Activated naive CD8-positive, alpha-beta T cell treated with anti-CD3 and anti-CD28 coated beads, Interleukin-2, amount 10 ng/mL, durations not matched to agents 7 days and 5 days (primary cell): ENCODE measurements at regions not wholly inside any gene's neighbourhood (a gene's known extent, or its start where the extent isn't known, plus 50 kb on each side); places are given as distances from the start of the nearest gene placed in this dataset.

ENCODE experiments used
- ATAC-seq: fragments of 150-1000 bp; cut with Tn5 transposase; one replicate; pipeline ENCODE4 v1.10.0; 2021; ENCODE audit warnings: low read depth, moderate library complexity
- POLR2A ChIA-PET: fragments of 350-600 bp; sonication (Branson Sonifier 250); formaldehyde crosslinking; loops from one replicate; lab custom pipeline; 2021; ENCODE audit warnings: antibody characterized with exemption; lab: Charles Lee
- DNase-seq: peaks from one replicate; pipeline ENCODE4 v3.0.0; 2021
- H3K27ac Mint-ChIP-seq: one replicate; pipeline ENCODE4 v1.8.0; 2022; ENCODE audit warnings: mild to moderate bottlenecking, mixed read lengths
- H3K27me3 Mint-ChIP-seq: one replicate; pipeline ENCODE4 v1.8.0; 2022; ENCODE audit warnings: mild to moderate bottlenecking, moderate library complexity, mixed read lengths
- H3K36me3 Mint-ChIP-seq: one replicate; pipeline ENCODE4 v1.8.0; 2021; ENCODE audit warnings: mild to moderate bottlenecking, mixed read lengths
- H3K4me1 Mint-ChIP-seq: one replicate; pipeline ENCODE4 v1.8.0; 2021; ENCODE audit warnings: mixed read lengths
- H3K4me3 Mint-ChIP-seq: one replicate; pipeline ENCODE4 v1.8.0; 2022; ENCODE audit warnings: mild to moderate bottlenecking, moderate library complexity, mixed read lengths
- H3K9me3 Mint-ChIP-seq: one replicate; pipeline ENCODE4 v1.8.0; 2021; ENCODE audit warnings: mixed read lengths

DNA sequence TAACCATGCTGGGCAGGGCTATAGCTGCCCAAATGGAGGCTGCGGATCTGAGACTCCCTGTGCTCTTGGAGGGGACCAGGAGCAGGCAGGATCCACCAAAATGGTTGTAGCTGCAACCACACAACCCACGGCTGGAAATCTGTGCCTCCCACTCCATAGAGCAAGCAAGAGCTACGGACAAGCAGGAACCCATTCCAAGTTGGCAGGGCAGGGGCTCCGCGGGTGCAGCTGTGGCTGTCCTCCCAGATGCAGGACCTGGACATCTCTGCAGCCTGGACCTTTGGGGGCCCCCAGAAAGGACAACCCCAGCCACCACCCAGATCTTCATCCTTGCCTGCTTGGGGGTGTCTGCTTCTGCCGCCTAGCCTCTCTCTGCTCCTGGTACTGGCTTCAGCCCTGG, 154.1 kb upstream of the TRAM1L1 start:
- POLR2A ChIA-PET, result no interaction called here
- peaks cover 2% of the 10 kb centered on the region for H3K9me3 Mint-ChIP-seq
- ATAC-seq (no peak), DNase-seq (no peak)
- no peak overlapping the region for H3K27ac Mint-ChIP-seq
- no peak overlapping the region for H3K4me3 Mint-ChIP-seq
- no peaks in the 10 kb centered on the region for H3K4me1 Mint-ChIP-seq
- H3K36me3 Mint-ChIP-seq, result no peaks in the 10 kb centered on the region
- H3K27me3 Mint-ChIP-seq, result no peaks in the 10 kb centered on the region

DNA sequence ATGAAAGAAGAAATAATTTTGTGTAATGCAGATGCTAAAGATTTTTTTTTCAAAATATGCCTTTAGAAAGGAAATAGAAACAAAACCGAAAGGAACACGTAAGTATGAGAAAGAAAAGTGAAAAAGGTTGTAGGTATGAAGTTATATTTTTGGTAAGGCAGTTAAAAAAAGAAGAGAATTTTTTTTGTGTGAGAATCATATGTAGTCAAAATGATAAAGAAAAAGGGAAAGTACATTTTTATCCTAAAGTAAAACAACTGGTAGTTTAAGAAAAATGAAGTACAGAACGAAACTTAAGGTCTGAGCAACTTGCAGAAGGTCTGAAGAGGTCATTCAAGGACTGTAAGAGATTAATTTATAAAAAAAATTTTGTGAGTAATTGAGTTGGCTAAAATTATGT, 164.0 kb upstream of the TRAM1L1 start:
- Mint-ChIP-seq H3K36me3 (no peaks in the 10 kb centered on the region), H3K27me3 (no peaks in the 10 kb centered on the region), H3K9me3 (peaks cover 6% of the 10 kb centered on the region), H3K4me3 (no peak overlapping the region), H3K4me1 (no peaks in the 10 kb centered on the region), H3K27ac (no peak overlapping the region)
- DNase-seq, result no peak
- POLR2A ChIA-PET, result no interaction called here
- ATAC-seq, result no peak

DNA sequence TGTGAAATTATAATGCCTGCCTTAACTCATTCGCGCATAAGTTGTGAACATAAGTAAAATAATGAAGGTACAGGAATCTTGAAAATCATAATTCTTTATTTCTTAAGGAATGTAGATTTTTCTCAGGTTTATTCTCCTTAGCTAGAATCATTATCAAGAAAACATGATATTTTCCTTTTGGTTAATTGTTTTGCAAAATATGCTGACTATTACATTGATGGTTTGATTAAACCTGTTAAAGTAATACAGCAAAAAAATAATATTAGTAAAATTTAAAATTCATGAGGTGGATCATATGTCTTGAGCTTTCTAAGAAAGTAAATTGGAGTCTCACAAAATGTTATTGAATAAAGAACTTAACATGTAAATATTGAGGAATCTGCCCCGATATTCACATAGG, 178.7 kb upstream of the TRAM1L1 start:
- Mint-ChIP-seq H3K27ac (no peak overlapping the region), H3K27me3 (no peaks in the 10 kb centered on the region), H3K9me3 (no peaks in the 10 kb centered on the region), H3K4me3 (no peak overlapping the region), H3K4me1 (no peaks in the 10 kb centered on the region), H3K36me3 (no peaks in the 10 kb centered on the region)
- ATAC-seq, result no peak
- DNase-seq, result no peak
- POLR2A ChIA-PET, result no interaction called here

DNA sequence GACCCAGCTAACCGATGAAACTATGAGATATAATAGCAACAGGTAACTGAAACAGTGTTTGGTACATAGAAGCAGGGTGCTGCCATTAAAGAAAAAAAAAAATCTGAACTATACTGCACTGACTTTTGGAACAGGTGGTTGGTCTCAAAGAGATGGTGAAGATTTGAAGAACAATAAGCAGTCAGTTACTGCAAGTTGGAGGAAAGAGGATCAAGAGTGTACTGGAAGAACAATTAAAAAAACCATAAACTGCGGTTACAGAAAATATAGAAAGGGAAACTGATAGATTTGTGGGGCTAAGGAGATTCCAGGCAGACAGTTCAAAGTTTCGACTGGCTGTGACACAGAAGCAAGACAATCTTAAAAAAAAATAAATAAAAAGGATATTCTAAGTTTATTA, 181.9 kb upstream of the TRAM1L1 start:
- no peaks in the 10 kb centered on the region for H3K4me1 Mint-ChIP-seq
- ATAC-seq, result no peak
- no peaks in the 10 kb centered on the region for H3K9me3 Mint-ChIP-seq
- H3K27ac Mint-ChIP-seq, result no peak overlapping the region
- DNase-seq, result no peak
- POLR2A ChIA-PET, result no interaction called here
- H3K4me3 Mint-ChIP-seq, result no peak overlapping the region
- H3K36me3 Mint-ChIP-seq, result no peaks in the 10 kb centered on the region
- H3K27me3 Mint-ChIP-seq, result no peaks in the 10 kb centered on the region

DNA sequence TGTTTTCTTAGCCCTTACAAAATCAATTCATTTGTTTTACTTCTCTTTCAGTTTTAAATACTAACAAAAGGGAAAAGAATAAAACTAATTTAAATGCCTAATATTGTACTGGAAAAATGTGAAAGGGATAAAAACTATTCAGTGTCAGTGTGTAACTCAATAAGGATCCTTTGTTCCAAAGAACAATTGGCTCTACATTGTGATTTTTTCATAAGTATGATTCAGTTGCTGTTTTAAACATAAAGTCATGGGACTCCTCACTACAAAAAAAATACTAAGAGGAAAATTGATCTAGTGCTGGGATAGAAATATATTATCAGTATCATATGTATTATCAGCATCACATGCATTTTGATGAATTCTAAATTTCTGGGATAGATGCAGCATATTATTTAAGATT, 199.4 kb upstream of the TRAM1L1 start:
- Mint-ChIP-seq H3K36me3 (no peaks in the 10 kb centered on the region), H3K9me3 (no peaks in the 10 kb centered on the region), H3K27me3 (no peaks in the 10 kb centered on the region), H3K27ac (no peak overlapping the region), H3K4me3 (no peak overlapping the region), H3K4me1 (no peaks in the 10 kb centered on the region)
- ATAC-seq (no peak), DNase-seq (no peak)
- POLR2A ChIA-PET, result no interaction called here

DNA sequence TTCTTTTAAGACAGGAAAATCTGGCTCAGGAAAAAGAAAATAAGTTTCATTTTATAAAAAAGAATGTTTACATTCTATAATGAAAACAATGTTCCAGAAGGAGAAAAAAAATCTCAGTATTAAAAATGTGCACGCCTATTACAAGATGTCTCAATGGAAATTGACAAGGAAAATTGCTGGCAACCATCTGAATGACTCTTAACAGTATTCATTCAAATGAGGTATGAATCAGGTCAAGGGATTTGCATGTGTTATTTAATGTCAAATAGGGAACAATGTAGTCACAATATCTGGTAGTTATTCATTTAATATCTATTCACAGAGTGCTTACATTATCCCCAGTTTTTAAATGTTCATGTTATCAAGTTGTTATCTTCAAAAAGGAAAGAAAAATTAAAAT, 208.4 kb upstream of the TRAM1L1 start:
- Mint-ChIP-seq H3K4me3 (no peak overlapping the region), H3K36me3 (no peaks in the 10 kb centered on the region), H3K27me3 (no peaks in the 10 kb centered on the region), H3K4me1 (no peaks in the 10 kb centered on the region), H3K27ac (no peak overlapping the region), H3K9me3 (no peaks in the 10 kb centered on the region)
- POLR2A ChIA-PET, result no interaction called here
- ATAC-seq, result no peak
- no peak for DNase-seq

DNA sequence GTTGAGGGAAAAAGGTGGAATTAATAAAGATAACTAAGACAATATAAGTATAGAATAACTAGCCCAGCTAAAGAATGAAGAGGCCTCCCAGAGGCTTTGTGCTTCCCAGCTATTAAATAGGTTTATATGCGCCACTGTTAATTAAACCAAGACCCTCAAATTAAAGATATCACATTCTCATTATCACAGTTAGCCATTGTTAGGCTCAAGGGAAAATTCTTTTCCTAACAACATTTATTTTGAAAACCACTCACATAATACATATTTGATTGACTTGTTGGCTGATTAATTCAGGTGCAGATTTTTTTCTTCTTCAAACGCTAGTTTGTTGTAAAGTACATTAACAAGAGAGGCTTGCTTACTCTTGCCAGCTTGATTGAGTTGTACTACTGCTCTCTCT, 216.8 kb upstream of the TRAM1L1 start:
- POLR2A ChIA-PET, result no interaction called here
- no peak overlapping the region for H3K27ac Mint-ChIP-seq
- no peaks in the 10 kb centered on the region for H3K4me1 Mint-ChIP-seq
- H3K9me3 Mint-ChIP-seq, result no peaks in the 10 kb centered on the region
- no peak overlapping the region for H3K4me3 Mint-ChIP-seq
- no peaks in the 10 kb centered on the region for H3K27me3 Mint-ChIP-seq
- no peaks in the 10 kb centered on the region for H3K36me3 Mint-ChIP-seq
- DNase-seq (no peak), ATAC-seq (no peak)

DNA sequence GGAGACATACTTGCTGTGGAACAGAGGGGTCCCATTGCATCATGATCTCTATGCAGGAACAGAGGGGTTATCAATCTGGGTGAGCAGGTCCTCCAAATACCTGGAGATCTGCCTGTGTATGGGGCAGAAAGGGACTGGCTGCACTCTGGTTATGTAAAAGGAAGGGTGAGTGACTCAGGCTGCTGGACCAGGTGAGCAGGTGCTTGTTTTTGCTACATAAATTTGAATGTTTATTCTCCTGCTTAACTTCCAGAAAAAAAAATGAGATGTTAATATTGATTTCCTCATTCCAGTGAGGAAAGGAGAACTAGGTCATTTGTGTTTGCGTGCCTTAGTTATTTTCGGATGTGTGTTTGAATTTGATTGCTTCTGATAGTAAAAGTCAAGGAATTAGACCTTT, 225.8 kb upstream of the TRAM1L1 start:
- POLR2A ChIA-PET, result no interaction called here
- no peaks in the 10 kb centered on the region for H3K9me3 Mint-ChIP-seq
- no peaks in the 10 kb centered on the region for H3K36me3 Mint-ChIP-seq
- H3K27ac Mint-ChIP-seq, result no peak overlapping the region
- no peak for DNase-seq
- no peak for ATAC-seq
- no peaks in the 10 kb centered on the region for H3K27me3 Mint-ChIP-seq
- no peaks in the 10 kb centered on the region for H3K4me1 Mint-ChIP-seq
- H3K4me3 Mint-ChIP-seq, result no peak overlapping the region

DNA sequence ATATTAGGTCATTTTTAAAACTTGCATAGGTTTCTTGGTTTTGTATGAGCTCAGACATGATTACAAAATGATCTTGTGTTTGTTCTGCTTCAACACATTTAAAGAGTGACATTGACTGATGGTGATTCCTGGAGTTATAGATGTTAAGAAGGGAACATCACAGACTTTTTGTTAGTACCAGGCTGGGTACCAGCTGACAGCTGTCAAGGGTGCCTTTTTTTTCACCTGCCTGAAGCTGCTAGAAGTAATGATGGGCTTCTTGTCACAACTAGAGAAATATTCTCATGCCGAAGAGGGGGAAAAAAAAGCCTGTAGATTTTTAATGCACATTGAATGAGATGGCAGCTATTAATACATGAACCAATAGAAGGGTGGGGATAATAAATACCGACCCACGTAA, 226.6 kb upstream of the TRAM1L1 start:
- ATAC-seq, result no peak

DNA sequence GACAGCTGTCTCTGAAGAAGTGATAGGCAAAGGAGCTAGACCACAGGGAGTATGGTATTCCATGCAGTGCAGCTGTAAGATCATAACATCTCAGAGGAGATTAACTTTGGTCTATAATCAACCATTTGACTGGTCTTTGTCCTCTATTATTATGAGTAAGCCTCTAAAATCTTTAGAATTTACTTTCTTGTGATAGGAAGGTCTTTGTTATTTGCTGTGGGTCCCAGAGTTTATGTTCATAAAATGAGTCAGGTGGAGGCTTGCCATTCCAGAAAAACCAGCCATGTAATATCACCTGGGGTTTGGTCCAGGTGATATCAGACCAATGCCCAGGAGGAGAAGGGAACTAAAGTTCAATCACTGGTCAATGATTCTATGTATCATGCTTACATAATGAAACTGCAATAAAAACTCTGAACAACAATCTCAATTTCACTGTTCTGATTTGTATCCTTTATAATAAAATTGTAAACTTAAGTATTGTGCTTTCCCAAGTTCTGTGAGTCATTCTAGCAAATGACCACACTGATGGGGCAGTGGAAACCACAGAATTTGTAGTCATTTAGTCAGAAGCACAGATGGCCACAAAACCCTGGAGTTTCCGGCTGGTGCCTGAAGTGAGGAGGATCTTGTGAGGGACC, 239.6 kb upstream of the TRAM1L1 start:
- no peaks in the 10 kb centered on the region for H3K9me3 Mint-ChIP-seq
- no peak for ATAC-seq
- no peak overlapping the region for H3K4me3 Mint-ChIP-seq
- no peak for DNase-seq
- POLR2A ChIA-PET, result no interaction called here
- H3K27me3 Mint-ChIP-seq, result no peaks in the 10 kb centered on the region
- H3K27ac Mint-ChIP-seq, result no peak overlapping the region
- H3K4me1 Mint-ChIP-seq, result no peaks in the 10 kb centered on the region
- H3K36me3 Mint-ChIP-seq, result no peaks in the 10 kb centered on the region

More for the DNA sequence above, 226.6 kb upstream of the TRAM1L1 start:
- no peak overlapping the region for H3K27ac Mint-ChIP-seq
- H3K9me3 Mint-ChIP-seq, result no peaks in the 10 kb centered on the region
- no peaks in the 10 kb centered on the region for H3K36me3 Mint-ChIP-seq
- POLR2A ChIA-PET, result no interaction called here
- no peaks in the 10 kb centered on the region for H3K27me3 Mint-ChIP-seq
- no peak for DNase-seq
- H3K4me1 Mint-ChIP-seq, result no peaks in the 10 kb centered on the region
- no peak overlapping the region for H3K4me3 Mint-ChIP-seq

DNA sequence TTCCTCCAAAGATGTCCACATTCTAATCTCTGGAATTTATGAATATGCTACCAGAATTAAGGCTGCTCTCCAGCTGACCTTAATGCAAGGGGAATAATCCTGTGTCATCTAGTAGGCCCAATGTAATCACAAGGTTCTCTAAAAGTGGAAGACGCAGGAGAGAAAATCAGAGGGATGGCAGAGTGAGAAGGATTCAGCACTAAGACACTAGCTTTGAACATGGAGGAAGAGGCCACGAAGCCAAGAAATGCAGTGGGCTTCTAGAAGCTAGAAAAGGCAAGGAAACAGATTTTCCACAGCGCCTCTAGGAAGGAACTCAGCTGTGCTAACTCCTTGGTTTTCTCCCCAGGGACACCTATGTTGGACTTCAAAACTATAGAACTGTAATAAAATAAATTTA, 240.7 kb upstream of the TRAM1L1 start:
- Mint-ChIP-seq H3K27me3 (no peaks in the 10 kb centered on the region), H3K27ac (no peak overlapping the region), H3K4me3 (no peak overlapping the region), H3K36me3 (no peaks in the 10 kb centered on the region), H3K9me3 (no peaks in the 10 kb centered on the region), H3K4me1 (no peaks in the 10 kb centered on the region)
- POLR2A ChIA-PET, result no interaction called here
- DNase-seq (no peak), ATAC-seq (no peak)

DNA sequence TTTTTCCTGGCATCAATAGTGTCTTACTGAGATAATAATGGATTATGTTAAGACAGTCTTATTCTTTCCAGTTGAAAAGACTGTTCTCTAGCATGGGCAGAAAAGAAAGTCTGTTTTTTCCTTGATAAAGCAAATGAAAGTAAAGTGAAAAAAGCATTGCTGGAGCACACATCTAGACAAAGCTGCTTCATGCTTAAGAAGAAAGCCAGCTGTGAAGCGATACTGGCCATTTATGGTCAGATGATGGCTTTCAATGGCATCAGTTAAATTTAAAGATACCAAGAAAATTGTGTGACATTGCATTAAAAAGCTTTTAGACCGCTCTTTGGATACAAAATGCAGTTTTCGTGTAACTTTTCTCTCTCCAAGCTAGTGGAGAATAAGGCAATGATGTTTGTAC, 242.1 kb upstream of the TRAM1L1 start:
- Mint-ChIP-seq H3K27me3 (no peaks in the 10 kb centered on the region), H3K4me3 (no peak overlapping the region), H3K4me1 (no peaks in the 10 kb centered on the region), H3K27ac (no peak overlapping the region), H3K9me3 (no peaks in the 10 kb centered on the region), H3K36me3 (no peaks in the 10 kb centered on the region)
- ATAC-seq, result no peak
- DNase-seq, result no peak
- POLR2A ChIA-PET, result no interaction called here

DNA sequence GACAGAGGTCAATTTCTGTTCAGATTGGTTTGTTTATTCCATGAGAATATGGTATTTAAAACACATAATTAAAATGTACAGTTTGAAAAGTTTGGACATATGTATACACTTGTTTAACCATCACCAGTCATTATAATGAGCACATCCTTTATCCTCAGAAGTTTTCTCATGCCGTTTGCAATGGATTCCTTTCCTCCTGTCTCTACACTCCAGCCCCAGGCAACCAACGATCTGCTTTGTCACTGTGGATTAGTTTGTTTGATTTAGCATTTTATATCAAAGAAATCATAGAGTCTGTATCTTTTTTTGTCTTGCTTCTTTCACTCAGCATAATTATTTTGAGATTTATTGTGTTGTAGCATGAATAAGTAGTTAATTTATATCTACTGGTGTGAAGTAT, 243.0 kb upstream of the TRAM1L1 start:
- ATAC-seq (no peak), DNase-seq (no peak)
- Mint-ChIP-seq H3K27me3 (no peaks in the 10 kb centered on the region), H3K27ac (no peak overlapping the region), H3K4me3 (no peak overlapping the region), H3K36me3 (no peaks in the 10 kb centered on the region), H3K4me1 (no peaks in the 10 kb centered on the region), H3K9me3 (no peaks in the 10 kb centered on the region)
- POLR2A ChIA-PET, result no interaction called here

DNA sequence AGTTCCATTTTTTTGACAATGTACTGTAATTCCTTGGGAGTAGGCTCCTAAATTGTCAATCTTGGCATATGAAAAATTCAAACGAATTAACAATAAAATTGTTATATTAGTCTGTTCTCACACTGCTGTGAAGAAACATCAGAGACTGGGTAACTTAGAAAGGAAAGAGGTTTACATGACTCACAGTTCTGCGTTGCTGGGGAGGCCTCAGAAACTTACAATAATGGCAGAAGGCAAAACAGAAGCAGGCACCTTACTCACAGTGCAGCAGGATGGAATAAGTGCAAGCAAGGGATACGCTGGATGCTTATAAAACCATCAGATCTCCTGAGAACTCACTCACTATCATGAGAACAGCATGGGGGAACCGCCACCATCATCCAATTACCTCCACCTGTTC, 246.4 kb upstream of the TRAM1L1 start:
- H3K9me3 Mint-ChIP-seq, result no peaks in the 10 kb centered on the region

More for the DNA sequence above, 246.4 kb upstream of the TRAM1L1 start:
- Mint-ChIP-seq H3K4me1 (no peaks in the 10 kb centered on the region), H3K27me3 (no peaks in the 10 kb centered on the region), H3K4me3 (no peak overlapping the region), H3K36me3 (no peaks in the 10 kb centered on the region), H3K27ac (no peak overlapping the region)
- ATAC-seq, result no peak
- DNase-seq, result no peak
- POLR2A ChIA-PET, result no interaction called here
